Central memory CD8-positive, alpha-beta T cell (primary cell): ENCODE measurements at regions not wholly inside any gene's neighbourhood (a gene's known extent, or its start where the extent isn't known, plus 50 kb on each side); places are given as distances from the start of the nearest gene placed in this dataset.

Experiments
- ATAC-seq: fragments of 150-1000 bp; cut with Tn5 transposase; replicated peaks from 2 replicates; pipeline ENCODE4 v1.10.0; 2022; ENCODE audit warnings: mild to moderate bottlenecking, moderate FRiP score, moderate number of reproducible peaks; ENCODE audit not compliant: poor library complexity, severe bottlenecking; ENCODE audit errors: extremely low read depth
- DNase-seq, 2 donors: peaks; one replicate each; pipeline ENCODE4 v3.0.0; 2021; ENCODE audit warnings: low spot score in 2 of 2
- H3K27ac Mint-ChIP-seq: one replicate; pipeline ENCODE4 v1.8.0; 2022; ENCODE audit warnings: low read depth, mild to moderate bottlenecking, moderate library complexity, mixed read lengths
- H3K27me3 Mint-ChIP-seq: one replicate; pipeline ENCODE4 v1.8.0; 2022; ENCODE audit warnings: mixed read lengths
- H3K36me3 Mint-ChIP-seq: one replicate; pipeline ENCODE4 v1.8.0; 2022; ENCODE audit warnings: mild to moderate bottlenecking, moderate library complexity, mixed read lengths; ENCODE audit not compliant: insufficient read depth
- H3K4me1 Mint-ChIP-seq: one replicate; pipeline ENCODE4 v1.8.0; 2022; ENCODE audit warnings: mixed read lengths
- H3K4me3 Mint-ChIP-seq: one replicate; pipeline ENCODE4 v1.8.0; 2022; ENCODE audit warnings: mild to moderate bottlenecking, moderate library complexity, mixed read lengths
- H3K9me3 Mint-ChIP-seq: one replicate; pipeline ENCODE4 v1.8.0; 2022; ENCODE audit warnings: mixed read lengths

DNA sequence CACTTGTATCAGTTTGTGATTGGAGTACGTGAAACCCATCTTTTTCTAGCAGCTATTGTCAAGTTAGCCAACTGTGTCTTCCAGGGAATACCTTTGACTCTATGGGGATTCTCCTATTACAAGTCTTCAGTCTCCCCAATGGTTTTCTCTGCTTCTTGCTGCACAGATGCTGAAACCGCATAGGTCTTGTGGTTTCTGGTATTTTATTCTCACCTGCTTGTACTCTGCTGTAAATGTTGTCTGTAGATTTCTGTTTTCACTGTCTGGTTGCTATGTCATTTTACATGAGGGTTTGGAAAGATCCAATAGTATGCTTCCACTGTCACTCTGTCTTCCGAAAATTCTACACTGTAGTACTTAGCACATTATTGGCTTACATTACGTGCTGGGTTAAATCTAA lies 1196.9 kb upstream of the C9orf72 start:
- Mint-ChIP-seq H3K36me3 (no peaks in the 10 kb centered on the region), H3K27me3 (no peaks in the 10 kb centered on the region), H3K27ac (no peak overlapping the region), H3K4me3 (no peak overlapping the region), H3K4me1 (no peaks in the 10 kb centered on the region), H3K9me3 (peaks cover 27% of the 10 kb centered on the region)
- DNase-seq = no peak
- ATAC-seq = no peak

DNA sequence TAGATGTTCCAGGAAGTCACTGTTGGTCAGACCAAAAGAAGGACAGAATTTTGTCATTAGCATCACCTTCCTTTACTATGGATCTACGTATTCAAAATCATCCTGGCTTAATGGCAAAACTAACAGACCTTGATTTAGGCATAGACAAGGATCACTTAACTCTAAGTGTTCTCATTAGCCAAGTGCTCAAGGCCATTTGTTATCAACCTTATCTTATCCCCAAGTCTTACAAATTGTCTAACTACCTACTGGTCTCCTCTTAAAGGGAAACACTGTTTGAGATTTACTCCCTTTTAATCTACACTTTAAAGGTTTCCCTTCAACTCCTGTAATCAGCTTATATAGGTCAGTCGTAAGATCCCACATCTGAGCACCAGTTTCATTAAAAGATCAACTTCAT lies 1197.5 kb upstream of the C9orf72 start:
- ATAC-seq = no peak
- no peaks in the 10 kb centered on the region for H3K27me3 Mint-ChIP-seq
- no peaks in the 10 kb centered on the region for H3K4me1 Mint-ChIP-seq
- no peaks in the 10 kb centered on the region for H3K36me3 Mint-ChIP-seq
- H3K4me3 Mint-ChIP-seq = no peak overlapping the region
- DNase-seq = no peak
- H3K9me3 Mint-ChIP-seq = peaks cover 23% of the 10 kb centered on the region
- no peak overlapping the region for H3K27ac Mint-ChIP-seq

DNA sequence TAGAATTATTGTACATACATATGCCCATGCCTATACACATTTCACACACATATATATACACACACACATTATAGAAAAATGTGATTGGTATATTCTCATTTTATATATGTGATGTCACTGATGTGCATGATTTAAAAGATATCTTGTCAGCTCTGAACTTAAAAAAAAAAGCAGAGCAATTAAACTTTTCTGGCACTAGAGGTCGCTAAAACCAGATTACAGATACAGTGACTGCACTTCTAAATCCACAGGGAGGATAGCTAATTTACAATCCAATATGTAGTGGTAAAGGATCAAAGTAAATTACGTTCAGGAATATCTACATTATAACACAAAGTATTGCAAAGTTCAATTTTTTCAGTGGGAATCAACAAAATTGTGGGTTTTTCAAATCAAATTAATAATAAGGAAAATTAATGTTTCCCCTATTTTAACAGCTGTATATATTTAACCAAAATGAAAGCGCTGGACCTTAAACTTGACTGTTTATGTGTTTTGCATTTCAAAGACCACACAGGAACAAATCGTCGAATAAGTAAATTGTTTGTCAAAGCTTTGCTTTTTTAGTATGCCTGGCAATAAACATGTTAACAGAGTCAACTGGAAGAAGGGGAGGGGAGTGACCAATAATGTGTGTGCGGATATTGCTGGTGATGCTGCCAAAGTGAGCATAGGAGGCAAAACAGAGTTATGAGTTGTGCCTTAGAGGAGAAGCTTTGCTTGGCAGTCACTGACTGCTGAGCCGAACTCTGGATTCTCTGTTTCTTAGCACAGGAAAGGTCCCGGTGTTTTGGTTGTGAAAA lies 1201.4 kb upstream of the C9orf72 start:
- Mint-ChIP-seq H3K4me3 (no peak overlapping the region), H3K4me1 (no peaks in the 10 kb centered on the region), H3K9me3 (peaks cover 18% of the 10 kb centered on the region), H3K36me3 (no peaks in the 10 kb centered on the region), H3K27me3 (no peaks in the 10 kb centered on the region), H3K27ac (no peak overlapping the region)
- ATAC-seq (no peak), DNase-seq (no peak)

DNA sequence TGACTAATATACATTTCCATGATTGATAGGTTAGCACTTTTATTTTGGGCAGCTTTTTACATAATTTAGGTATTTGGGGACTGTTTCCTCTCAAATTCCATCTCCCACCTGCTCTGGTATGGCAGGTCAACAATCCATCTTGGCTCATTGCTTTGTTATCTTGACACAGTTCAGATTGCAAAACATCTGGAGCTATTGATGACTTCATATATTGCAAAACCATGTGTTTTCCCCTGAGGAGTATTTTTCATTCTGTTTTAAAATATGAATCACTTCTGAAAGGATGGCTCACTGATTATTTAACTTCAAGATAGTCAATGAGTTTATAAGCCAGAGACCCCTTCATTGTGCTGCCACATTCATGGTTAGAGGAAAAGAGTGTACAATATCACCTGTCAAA lies 1206.0 kb upstream of the C9orf72 start:
- no peaks in the 10 kb centered on the region for H3K4me1 Mint-ChIP-seq
- H3K36me3 Mint-ChIP-seq = no peaks in the 10 kb centered on the region
- H3K27me3 Mint-ChIP-seq = no peaks in the 10 kb centered on the region
- H3K9me3 Mint-ChIP-seq = peaks cover 11% of the 10 kb centered on the region
- no peak overlapping the region for H3K27ac Mint-ChIP-seq
- ATAC-seq = no peak
- no peak for DNase-seq
- H3K4me3 Mint-ChIP-seq = no peak overlapping the region

DNA sequence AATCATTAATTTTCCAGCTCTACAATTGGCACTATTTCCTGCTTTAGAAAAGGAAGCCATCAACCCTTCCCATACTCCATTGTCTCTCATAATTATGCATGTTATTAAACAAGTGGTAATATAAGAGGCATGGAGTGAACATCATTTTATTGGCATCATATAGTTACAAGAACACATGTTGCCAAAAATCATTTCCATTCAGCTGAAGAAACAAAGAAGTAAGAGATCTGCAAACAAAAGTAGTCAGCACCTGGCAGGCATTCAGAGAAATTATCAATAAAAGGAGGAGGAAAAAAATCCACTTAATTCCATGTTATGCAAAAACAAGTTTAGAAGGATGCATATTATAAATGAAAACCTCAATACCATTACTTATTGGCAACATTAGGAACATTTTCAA lies 1208.2 kb upstream of the C9orf72 start:
- Mint-ChIP-seq H3K27ac (no peak overlapping the region), H3K9me3 (peaks cover 12% of the 10 kb centered on the region), H3K36me3 (no peaks in the 10 kb centered on the region), H3K4me1 (no peaks in the 10 kb centered on the region), H3K27me3 (no peaks in the 10 kb centered on the region), H3K4me3 (no peak overlapping the region)
- ATAC-seq (no peak), DNase-seq (no peak)

DNA sequence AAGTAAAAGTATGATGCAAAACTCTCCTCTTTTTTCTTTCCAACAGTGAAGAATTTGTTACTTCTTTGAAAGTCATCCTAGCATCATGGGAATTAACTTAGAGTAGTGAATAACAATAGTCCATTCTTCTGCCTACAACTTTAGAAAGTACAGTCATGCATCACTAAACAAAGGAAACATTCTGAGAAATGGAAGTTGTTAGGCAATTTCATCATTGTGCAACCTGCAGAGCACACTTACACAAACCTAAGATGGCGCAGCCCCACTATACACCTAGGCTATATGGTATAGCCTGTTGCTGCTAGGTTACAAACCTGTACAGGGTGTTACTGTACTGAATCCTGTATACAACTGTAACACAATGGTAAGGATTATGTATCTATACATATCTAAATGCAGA lies 1209.3 kb upstream of the C9orf72 start:
- no peak overlapping the region for H3K4me3 Mint-ChIP-seq
- H3K9me3 Mint-ChIP-seq = peaks cover 14% of the 10 kb centered on the region
- H3K27ac Mint-ChIP-seq = no peak overlapping the region
- DNase-seq (no peak), ATAC-seq (no peak)
- H3K4me1 Mint-ChIP-seq = no peaks in the 10 kb centered on the region
- no peaks in the 10 kb centered on the region for H3K36me3 Mint-ChIP-seq
- H3K27me3 Mint-ChIP-seq = no peaks in the 10 kb centered on the region

DNA sequence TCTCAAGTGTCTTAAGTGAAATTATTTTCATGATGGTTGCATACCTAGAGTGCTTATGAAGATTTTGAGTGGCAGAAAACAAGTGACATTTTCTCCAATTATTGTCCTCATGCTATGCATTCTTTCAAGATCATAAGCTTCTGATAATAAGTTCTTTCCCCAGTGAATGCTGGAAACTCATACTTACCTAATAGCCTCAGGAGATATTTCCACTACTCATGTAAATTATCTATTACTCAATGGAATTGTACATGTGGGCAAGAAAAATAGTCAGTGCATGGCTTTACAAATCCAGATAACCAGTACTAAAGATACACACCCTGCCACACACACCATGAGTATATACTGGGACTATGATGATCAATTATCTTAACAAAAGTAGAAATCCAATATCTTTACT lies 1219.4 kb upstream of the C9orf72 start:
- H3K4me1 Mint-ChIP-seq = no peaks in the 10 kb centered on the region
- no peaks in the 10 kb centered on the region for H3K36me3 Mint-ChIP-seq
- no peaks in the 10 kb centered on the region for H3K27me3 Mint-ChIP-seq
- H3K4me3 Mint-ChIP-seq = no peak overlapping the region
- H3K27ac Mint-ChIP-seq = no peak overlapping the region
- DNase-seq (no peak), ATAC-seq (no peak)
- no peaks in the 10 kb centered on the region for H3K9me3 Mint-ChIP-seq

DNA sequence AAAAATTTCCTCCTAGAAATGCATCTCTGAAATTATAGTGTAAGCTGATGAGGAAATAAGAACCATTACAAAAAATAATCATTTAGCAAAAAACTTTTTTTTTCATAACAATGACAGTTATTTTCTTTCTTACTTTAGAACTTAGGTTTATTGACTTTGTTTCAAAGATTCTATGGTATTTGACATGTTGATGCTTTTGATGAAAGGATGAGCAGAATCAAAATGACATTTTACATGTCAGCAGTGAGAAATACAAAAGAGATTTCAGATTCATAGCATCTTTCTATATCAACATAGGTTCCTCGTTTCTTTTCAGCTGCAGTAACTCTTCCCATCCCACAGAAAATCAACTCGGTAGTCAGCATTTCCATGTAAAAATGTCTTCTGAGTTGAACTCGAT lies 1226.6 kb upstream of the C9orf72 start:
- Mint-ChIP-seq H3K27ac (no peak overlapping the region), H3K36me3 (no peaks in the 10 kb centered on the region), H3K4me3 (no peak overlapping the region), H3K9me3 (no peaks in the 10 kb centered on the region), H3K27me3 (no peaks in the 10 kb centered on the region), H3K4me1 (no peaks in the 10 kb centered on the region)
- DNase-seq = no peak
- ATAC-seq = no peak

DNA sequence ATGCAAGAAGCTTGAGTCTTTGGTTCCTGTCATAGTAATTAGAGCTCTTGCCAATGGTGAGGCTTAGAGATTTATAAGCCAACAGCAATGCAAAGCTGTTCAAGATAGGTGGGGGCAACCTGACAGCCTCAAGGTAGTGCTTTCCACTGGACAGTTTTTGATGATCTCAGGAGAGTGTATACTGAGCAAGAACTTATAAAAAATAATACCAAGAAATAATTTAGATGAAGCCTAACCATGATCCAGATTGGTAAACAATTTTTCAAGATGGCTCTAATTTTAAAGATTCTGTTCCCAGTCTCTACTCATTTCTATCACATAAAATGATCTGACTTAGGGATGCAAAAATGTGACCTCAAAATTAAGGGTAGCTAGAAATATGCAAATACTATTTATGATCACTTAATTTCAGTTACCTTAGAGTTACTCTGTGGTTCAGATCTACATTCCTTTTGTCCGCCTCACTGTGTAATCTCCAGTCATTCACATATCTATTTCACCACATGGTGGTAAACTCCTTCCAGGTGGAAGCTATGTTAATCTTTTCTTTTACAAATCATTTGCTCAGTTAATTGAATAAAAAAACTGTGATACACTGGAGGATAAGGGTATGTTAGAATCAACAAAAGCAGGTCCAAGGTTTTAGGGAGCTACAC lies 1228.0 kb upstream of the C9orf72 start:
- Mint-ChIP-seq H3K36me3 (no peaks in the 10 kb centered on the region), H3K4me3 (no peak overlapping the region), H3K9me3 (no peaks in the 10 kb centered on the region), H3K27ac (no peak overlapping the region), H3K4me1 (no peaks in the 10 kb centered on the region), H3K27me3 (no peaks in the 10 kb centered on the region)
- ATAC-seq (no peak), DNase-seq (no peak)

DNA sequence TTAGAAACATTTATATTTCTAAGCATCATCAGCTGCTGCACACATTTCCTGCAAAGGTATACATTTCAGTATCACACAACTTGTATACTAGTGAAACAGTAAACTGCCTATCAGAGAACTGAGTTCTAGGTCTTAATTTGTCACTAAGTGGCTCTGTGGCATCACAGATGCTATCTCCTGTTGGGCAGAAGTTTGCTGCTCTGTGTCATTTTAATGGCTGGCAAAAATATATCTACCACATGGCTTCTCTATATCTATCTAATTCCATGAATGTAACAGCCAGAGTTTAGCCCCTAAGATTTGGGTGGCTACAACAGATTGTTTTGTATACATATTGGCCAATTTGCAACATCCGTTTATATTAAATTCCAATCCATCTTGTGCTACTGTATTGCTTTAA lies 1231.9 kb upstream of the C9orf72 start:
- H3K27me3 Mint-ChIP-seq = no peaks in the 10 kb centered on the region
- ATAC-seq = no peak
- no peak for DNase-seq
- H3K9me3 Mint-ChIP-seq = no peaks in the 10 kb centered on the region
- H3K36me3 Mint-ChIP-seq = no peaks in the 10 kb centered on the region
- H3K4me3 Mint-ChIP-seq = no peak overlapping the region
- H3K27ac Mint-ChIP-seq = no peak overlapping the region
- no peaks in the 10 kb centered on the region for H3K4me1 Mint-ChIP-seq

DNA sequence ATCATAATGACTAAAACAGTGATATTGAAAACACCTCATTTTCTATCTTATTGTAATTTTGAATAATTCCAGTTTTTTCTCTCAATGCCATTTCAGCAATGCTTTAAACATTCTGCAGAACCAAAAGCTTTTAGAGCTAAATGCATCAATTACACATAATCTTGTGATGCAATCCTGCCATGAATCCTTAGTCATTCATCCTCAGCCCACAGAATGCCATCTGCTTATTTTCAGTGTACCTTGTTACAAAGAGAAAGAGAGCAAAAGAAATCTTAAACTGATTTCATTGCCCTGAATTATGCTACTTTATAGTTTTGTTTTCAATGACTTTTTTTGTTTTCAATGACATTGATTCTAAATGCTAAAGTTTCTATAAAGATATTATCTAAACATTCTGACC lies 1234.8 kb upstream of the C9orf72 start:
- Mint-ChIP-seq H3K4me1 (no peaks in the 10 kb centered on the region), H3K9me3 (no peaks in the 10 kb centered on the region), H3K4me3 (no peak overlapping the region), H3K27me3 (no peaks in the 10 kb centered on the region), H3K36me3 (no peaks in the 10 kb centered on the region), H3K27ac (no peak overlapping the region)
- no peak for ATAC-seq
- no peak for DNase-seq

DNA sequence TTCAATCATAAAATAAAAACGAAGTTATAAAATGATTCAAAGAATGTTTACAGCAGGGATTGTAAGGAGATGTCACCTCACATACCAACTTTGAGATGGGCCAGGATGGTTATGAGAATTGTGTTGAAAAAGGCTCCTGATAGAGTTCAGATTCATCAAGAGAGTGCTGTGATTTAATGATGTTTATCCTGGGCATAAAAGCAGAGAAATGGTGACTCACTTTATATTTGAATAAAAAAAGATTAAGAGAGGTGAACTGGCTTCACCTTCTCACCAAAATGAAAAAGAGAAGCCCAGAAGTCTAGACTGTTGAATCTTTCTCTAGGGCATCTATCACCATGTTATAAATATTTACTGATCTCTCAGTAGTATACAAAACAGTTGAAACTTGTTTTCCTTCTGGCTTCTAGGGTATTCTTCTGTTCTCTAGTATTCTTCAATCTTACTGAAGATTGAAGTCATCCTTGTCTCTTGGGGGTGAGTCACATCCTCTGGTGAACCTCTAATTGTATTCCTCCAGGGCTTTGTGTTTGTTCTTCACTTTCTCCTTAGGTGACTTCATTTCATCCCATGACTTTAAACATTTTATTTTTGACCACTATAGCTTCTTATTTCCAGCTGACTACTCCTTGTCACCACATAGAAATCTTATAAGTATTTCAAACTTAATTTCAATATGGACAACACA lies 1237.3 kb upstream of the C9orf72 start:
- H3K27me3 Mint-ChIP-seq = no peaks in the 10 kb centered on the region
- no peak overlapping the region for H3K27ac Mint-ChIP-seq
- peaks cover 5% of the 10 kb centered on the region for H3K9me3 Mint-ChIP-seq
- ATAC-seq (no peak), DNase-seq (no peak)
- no peak overlapping the region for H3K4me3 Mint-ChIP-seq
- H3K36me3 Mint-ChIP-seq = no peaks in the 10 kb centered on the region
- no peaks in the 10 kb centered on the region for H3K4me1 Mint-ChIP-seq

DNA sequence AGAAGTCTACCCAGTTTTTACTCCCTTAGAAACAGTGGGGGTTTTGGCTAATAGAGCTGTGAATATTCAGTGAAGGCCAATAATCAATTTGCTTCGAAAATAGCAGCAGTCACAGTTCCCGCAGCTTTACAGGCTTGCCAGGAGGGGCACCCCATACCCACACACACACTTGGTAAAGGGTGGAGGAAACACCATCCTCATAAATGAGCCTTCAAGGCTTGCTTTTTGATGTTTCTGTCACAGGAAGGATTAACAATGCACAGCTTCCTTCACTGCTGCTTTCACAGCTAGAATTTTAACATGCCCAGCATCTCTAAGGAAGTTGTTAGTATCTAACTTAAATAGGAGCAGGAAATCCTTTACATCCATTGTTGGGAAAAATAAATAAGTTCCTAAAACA lies 1247.5 kb upstream of the C9orf72 start:
- Mint-ChIP-seq H3K27me3 (no peaks in the 10 kb centered on the region), H3K36me3 (no peaks in the 10 kb centered on the region), H3K4me1 (no peaks in the 10 kb centered on the region), H3K9me3 (peaks cover 43% of the 10 kb centered on the region), H3K27ac (no peak overlapping the region), H3K4me3 (no peak overlapping the region)
- ATAC-seq (no peak), DNase-seq (no peak)
